ENCODE measurements at regions not wholly inside any gene's neighbourhood (a gene's known extent, or its start where the extent isn't known, plus 50 kb on each side); places are given as distances from the start of the nearest gene placed in this dataset.

DNA sequence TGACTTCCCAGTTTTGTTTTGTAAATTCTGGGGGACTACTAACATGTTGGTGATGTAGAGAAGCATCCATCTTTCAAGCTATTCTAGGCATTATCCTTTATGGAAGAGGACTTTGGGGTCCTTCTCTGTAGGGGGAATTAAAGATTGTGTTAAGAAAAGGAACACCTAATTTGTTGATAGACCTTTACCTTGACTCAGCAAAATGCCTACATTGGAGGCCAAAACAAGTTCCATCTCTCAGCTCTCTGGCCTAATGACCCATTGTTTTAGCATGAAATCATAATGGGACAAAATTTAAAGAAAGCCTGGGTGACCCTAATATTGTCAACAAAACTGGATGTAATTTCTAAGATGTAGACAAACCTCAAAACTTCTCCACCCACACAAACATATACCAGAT lies 465.3 kb upstream of the SOX9 start:
- intact Hi-C loops (cut with DNase I; ENCODE audit: low total_unique reads): no loop called here
- H3K27me3 ChIP-seq: no peaks in the 10 kb centered on the region

DNA sequence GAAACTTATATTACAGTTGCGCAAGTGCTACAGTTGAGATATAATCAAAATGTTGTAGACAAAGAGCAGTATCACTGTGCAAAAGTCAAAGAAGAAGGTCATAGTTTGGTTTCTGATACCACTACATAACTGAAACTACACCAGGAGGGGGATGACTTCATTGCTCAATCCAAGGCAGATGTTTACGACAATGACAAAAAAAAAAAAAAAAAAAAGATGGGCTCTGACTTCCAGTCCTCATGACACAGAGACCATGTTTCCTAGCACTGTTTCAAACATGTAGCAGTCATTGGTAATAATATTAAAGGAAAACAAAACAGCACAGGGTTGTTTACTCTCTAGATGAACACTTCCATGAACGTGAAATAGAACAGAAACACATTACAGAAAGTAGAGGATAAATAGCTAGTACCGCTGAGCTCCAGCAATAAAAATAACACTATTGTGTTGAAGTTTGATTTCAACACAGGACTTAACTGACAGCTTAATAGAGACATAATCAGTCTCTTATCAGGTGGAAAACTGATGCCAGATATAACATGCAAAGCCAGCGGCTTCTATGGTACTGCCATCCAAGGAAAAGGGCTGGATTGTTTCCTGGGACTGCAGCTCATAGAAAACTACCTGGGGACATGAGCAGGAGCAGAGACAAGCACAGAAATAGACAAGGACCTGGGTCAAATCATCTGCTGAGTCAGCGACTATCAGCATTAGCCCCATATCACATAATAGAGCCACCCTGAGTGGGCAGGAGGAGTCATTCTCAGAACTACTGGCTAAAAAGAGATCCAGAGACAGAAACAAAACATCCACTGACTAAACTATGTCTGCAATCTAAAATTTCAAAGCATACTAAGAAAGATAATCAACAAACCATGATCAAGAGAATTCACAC lies 463.6 kb upstream of the SOX9 start:
- Histone ChIP-seq H3K27me3 (no peaks in the 10 kb centered on the region), H3K9me3 (no peaks in the 10 kb centered on the region), H3K4me1 (no peaks in the 10 kb centered on the region), H3K36me3 (no peaks in the 10 kb centered on the region), H3K27ac (no peak overlapping the region), H3K4me3 (no peak overlapping the region)
- no peak for TF ChIP-seq POLR2A (IDR thresholded peaks at IDR 0.05)
- TF ChIP-seq, protein P1, sequence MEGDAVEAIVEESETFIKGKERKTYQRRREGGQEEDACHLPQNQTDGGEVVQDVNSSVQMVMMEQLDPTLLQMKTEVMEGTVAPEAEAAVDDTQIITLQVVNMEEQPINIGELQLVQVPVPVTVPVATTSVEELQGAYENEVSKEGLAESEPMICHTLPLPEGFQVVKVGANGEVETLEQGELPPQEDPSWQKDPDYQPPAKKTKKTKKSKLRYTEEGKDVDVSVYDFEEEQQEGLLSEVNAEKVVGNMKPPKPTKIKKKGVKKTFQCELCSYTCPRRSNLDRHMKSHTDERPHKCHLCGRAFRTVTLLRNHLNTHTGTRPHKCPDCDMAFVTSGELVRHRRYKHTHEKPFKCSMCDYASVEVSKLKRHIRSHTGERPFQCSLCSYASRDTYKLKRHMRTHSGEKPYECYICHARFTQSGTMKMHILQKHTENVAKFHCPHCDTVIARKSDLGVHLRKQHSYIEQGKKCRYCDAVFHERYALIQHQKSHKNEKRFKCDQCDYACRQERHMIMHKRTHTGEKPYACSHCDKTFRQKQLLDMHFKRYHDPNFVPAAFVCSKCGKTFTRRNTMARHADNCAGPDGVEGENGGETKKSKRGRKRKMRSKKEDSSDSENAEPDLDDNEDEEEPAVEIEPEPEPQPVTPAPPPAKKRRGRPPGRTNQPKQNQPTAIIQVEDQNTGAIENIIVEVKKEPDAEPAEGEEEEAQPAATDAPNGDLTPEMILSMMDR (IDR thresholded peaks at IDR 0.05): no peak
- intact Hi-C loops (cut with DNase I; ENCODE audit: low total_unique reads): no loop called here
- no peak for DNase-seq

More for the DNA sequence above, 465.3 kb upstream of the SOX9 start:
- H3K4me3 ChIP-seq: no peak overlapping the region
- no peaks in the 10 kb centered on the region for H3K9me3 ChIP-seq
- H3K27ac ChIP-seq: no peak overlapping the region
- no peak for TF ChIP-seq POLR2A (IDR thresholded peaks at IDR 0.05)
- TF ChIP-seq, protein P1 (IDR thresholded peaks at IDR 0.05): no peak
- H3K36me3 ChIP-seq: no peaks in the 10 kb centered on the region
- no peak for DNase-seq
- no peaks in the 10 kb centered on the region for H3K4me1 ChIP-seq

DNA sequence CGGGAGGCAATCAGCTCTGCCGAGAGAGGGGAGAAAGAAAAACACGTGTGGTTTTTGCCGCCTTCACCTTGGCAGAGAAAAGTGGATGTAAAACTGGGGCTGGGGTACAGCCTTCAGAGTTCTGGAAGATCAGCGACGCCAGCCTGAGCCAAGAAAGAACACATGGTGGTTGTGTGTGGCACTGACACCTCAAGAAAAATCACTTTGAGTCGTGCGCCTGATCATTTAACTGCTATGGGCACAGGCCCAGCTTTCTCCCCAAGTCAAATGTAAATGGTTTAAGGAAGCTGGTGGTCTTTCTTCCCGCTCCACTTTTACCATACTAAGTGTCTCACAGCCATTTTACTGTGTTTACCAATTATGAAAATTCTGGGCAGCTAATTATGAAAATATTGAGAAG lies 461.8 kb upstream of the SOX9 start:
- H3K27me3 ChIP-seq: no peaks in the 10 kb centered on the region
- H3K4me1 ChIP-seq: no peaks in the 10 kb centered on the region
- H3K27ac ChIP-seq: no peak overlapping the region
- H3K36me3 ChIP-seq: no peaks in the 10 kb centered on the region
- H3K9me3 ChIP-seq: no peaks in the 10 kb centered on the region
- no peak for TF ChIP-seq POLR2A (IDR thresholded peaks at IDR 0.05)
- TF ChIP-seq, protein P1 (IDR thresholded peaks at IDR 0.05): no peak
- no peak for DNase-seq
- H3K4me3 ChIP-seq: no peak overlapping the region
- intact Hi-C loops (cut with DNase I; ENCODE audit: low total_unique reads): no loop called here

DNA sequence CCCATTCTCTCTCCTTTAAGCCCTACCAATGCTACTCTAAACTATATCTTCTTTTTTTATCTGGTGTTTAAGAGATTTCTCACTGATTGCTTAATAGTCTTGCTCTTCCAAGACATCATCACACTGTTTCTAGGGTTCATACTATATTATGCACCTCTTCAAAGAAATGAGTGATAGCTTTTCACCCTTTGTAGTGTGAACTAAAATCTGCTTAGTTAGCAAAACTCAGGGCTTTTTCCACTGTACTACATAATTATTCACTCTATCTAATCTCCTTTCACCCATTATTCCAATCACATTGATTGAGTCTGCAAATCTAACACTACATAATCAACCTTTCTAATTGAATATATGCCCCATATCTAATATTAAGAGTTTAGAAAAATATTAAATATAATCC lies 456.0 kb upstream of the SOX9 start:
- no peaks in the 10 kb centered on the region for H3K27me3 ChIP-seq
- intact Hi-C loops (cut with DNase I; ENCODE audit: low total_unique reads): no loop called here
- TF ChIP-seq POLR2A (IDR thresholded peaks at IDR 0.05): no peak
- TF ChIP-seq, protein P1 (IDR thresholded peaks at IDR 0.05): no peak
- no peaks in the 10 kb centered on the region for H3K9me3 ChIP-seq
- no peak overlapping the region for H3K27ac ChIP-seq
- DNase-seq: no peak
- no peaks in the 10 kb centered on the region for H3K4me1 ChIP-seq
- H3K4me3 ChIP-seq: no peak overlapping the region
- H3K36me3 ChIP-seq: no peaks in the 10 kb centered on the region

DNA sequence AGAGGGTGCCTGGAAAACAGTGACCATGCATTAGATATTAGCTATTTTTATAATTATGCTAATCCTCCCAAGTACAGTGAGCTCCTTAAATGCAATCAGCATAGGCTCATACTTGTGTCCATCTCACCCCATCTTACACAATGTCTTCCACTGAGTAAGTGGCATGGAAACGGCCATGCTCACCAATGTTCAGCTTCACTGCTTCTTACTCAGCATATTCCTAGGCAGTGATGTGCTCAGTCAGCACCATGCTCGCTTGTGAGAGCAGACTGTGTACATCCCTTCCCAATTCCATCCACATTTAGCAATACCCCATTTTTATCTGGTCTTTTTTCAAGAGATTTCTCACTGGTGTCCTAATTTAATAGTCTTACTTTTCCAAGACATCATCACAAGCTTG lies 454.8 kb upstream of the SOX9 start:
- intact Hi-C loops (cut with DNase I; ENCODE audit: low total_unique reads): no loop called here
- TF ChIP-seq, protein P1 (IDR thresholded peaks at IDR 0.05): no peak
- no peak for TF ChIP-seq POLR2A (IDR thresholded peaks at IDR 0.05)
- H3K27ac ChIP-seq: no peak overlapping the region
- H3K4me1 ChIP-seq: no peaks in the 10 kb centered on the region
- DNase-seq: no peak
- H3K27me3 ChIP-seq: no peaks in the 10 kb centered on the region
- H3K9me3 ChIP-seq: no peaks in the 10 kb centered on the region
- H3K4me3 ChIP-seq: no peak overlapping the region
- H3K36me3 ChIP-seq: no peaks in the 10 kb centered on the region

Measured in uterus (tissue), 3 donors.